Ascending aorta (tissue), 2 donors: ENCODE measurements at regions not wholly inside any gene's neighbourhood (a gene's known extent, or its start where the extent isn't known, plus 50 kb on each side); places are given as distances from the start of the nearest gene placed in this dataset.

Experiments
- DNase-seq, 2 donors: peaks; one replicate each; pipeline ENCODE4 v3.0.0-alpha.2; 2019; ENCODE audit warnings: low spot score in 2 of 2
- H3K27ac ChIP-seq, 2 donors: fragments of 200-600 bp; sonication (generic); one replicate each; pipeline ENCODE4 v1.5.1; 2016 to 2017; ENCODE audit warnings: mild to moderate bottlenecking in 1 of 2
- H3K27me3 ChIP-seq: fragments of 200-600 bp; sonication (generic); one replicate; pipeline ENCODE4 v1.5.1; 2017
- H3K36me3 ChIP-seq, 2 donors: fragments of 200-600 bp; sonication (generic); one replicate each; pipeline ENCODE4 v1.5.1; 2016
- H3K4me1 ChIP-seq, 2 donors: fragments of 200-600 bp; sonication (generic); one replicate each; pipeline ENCODE4 v1.5.1; 2016 to 2017; ENCODE audit warnings: mild to moderate bottlenecking in 1 of 2
- H3K4me3 ChIP-seq, 2 donors: fragments of 200-600 bp; sonication (generic); one replicate each; pipeline ENCODE4 v1.5.1; 2016 to 2017; ENCODE audit warnings: mild to moderate bottlenecking in 1 of 2
- H3K9me3 ChIP-seq, 2 donors: fragments of 200-600 bp; sonication (generic); one replicate each; pipeline ENCODE4 v1.5.1; 2016
- intact Hi-C: fragments of 100-400 bp; cut with DNase I; formaldehyde crosslinking; loops from one replicate; pipeline ENCODE4 v1.15.1; 2023
- TF ChIP-seq, protein P1 (sequence below), 3 experiments: fragments of 200-600 bp in 2 of 3; fragments of 450-650 bp in 1 of 3; sonication (generic) in 2 of 3; IDR thresholded peaks; one replicate each; pipeline ENCODE4 v1.5.1; 2016 to 2019; ENCODE audit warnings: antibody characterized with exemption in 3 of 3, mild to moderate bottlenecking in 1 of 3, moderate library complexity in 1 of 3

DNA sequence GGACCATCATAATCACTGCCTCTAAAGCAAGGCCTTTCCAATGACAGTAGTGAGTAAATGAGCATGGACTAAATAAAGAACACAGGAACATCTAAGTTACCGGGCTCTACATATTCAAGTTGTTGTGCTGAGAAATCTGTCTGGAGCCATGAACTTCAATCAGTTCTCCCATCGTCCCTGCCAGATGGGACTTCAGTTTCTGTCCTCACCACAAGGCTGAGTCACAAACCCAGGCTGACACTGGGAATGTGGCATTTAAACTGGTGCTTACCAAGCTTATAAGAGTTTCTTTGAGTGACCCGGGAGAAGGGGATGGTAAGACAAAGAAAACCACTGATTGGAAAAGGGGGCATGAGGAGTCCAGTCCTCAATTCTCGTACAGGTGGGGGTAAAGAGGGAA, 497.0 kb downstream of the MAFB start:
- TF ChIP-seq, protein P1, sequence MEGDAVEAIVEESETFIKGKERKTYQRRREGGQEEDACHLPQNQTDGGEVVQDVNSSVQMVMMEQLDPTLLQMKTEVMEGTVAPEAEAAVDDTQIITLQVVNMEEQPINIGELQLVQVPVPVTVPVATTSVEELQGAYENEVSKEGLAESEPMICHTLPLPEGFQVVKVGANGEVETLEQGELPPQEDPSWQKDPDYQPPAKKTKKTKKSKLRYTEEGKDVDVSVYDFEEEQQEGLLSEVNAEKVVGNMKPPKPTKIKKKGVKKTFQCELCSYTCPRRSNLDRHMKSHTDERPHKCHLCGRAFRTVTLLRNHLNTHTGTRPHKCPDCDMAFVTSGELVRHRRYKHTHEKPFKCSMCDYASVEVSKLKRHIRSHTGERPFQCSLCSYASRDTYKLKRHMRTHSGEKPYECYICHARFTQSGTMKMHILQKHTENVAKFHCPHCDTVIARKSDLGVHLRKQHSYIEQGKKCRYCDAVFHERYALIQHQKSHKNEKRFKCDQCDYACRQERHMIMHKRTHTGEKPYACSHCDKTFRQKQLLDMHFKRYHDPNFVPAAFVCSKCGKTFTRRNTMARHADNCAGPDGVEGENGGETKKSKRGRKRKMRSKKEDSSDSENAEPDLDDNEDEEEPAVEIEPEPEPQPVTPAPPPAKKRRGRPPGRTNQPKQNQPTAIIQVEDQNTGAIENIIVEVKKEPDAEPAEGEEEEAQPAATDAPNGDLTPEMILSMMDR (IDR thresholded peaks at IDR 0.05), result no peak
- Histone ChIP-seq H3K4me1 (peaks cover 0 to 14% of the 10 kb centered on the region in 2 donors), H3K9me3 (no peaks in the 10 kb centered on the region), H3K27ac (no peak overlapping the region), H3K36me3 (no peaks in the 10 kb centered on the region), H3K27me3 (no peaks in the 10 kb centered on the region), H3K4me3 (no peak overlapping the region)
- intact Hi-C loops, result loop anchor here (10.0 kb wide), 1 partner anchor 493 kb away; the partner anchor contains the start of gene MAFB
- DNase-seq, result no peak

DNA sequence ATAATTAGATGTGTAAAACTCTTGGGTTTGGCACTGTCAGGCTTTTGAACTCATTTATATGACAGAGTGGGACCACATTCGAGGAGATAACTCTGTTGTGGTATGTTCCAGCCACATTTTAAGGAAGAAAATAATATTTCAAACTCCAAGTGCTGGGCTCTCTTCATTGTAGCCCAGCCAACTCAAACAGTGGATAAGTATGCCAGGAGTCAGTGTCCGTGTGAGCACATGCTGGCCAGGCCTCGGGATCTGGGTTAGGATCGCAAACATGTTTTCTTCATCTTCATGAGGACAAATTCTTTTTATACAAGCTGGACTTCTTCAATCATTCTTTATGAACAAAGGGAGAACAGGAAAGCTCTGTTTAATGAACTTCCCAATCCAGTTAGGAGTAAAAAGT, 497.5 kb downstream of the MAFB start:
- Histone ChIP-seq H3K27ac (no peak overlapping the region), H3K27me3 (no peaks in the 10 kb centered on the region), H3K4me1 (peaks cover 0 to 9% of the 10 kb centered on the region in 2 donors), H3K9me3 (no peaks in the 10 kb centered on the region), H3K4me3 (no peak overlapping the region), H3K36me3 (no peaks in the 10 kb centered on the region)
- no peak for DNase-seq
- TF ChIP-seq, protein P1 (IDR thresholded peaks at IDR 0.05), result no peak
- intact Hi-C loops, result loop anchor here (10.0 kb wide), 1 partner anchor 493 kb away; the partner anchor contains the start of gene MAFB

DNA sequence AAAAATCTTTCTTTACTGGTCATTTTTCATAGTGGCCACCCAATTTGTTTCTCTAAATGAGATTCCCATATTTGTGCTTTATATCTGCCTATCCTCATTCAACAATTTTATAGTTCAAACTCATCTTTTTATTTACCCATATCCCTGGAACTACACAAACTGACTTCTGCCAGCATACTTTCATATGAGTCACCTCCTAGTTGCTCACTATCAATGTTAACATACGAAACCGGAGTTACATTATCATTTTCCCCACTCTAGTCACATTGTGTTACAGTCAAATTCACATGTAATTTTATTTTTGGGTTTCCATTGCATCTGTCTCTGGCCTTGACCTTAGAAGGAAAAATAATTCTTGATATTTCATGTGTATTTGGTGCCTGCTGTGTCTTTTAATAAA, 499.4 kb downstream of the MAFB start:
- H3K9me3 ChIP-seq, result no peaks in the 10 kb centered on the region
- no peak overlapping the region for H3K27ac ChIP-seq
- intact Hi-C loops, result loop anchor here (10.0 kb wide), 1 partner anchor 495 kb away; the partner anchor contains the start of gene MAFB
- peaks cover 0 to 4% of the 10 kb centered on the region in 2 donors for H3K4me1 ChIP-seq
- DNase-seq, result no peak
- H3K4me3 ChIP-seq, result no peak overlapping the region
- no peaks in the 10 kb centered on the region for H3K36me3 ChIP-seq
- TF ChIP-seq, protein P1 (IDR thresholded peaks at IDR 0.05), result no peak
- H3K27me3 ChIP-seq, result no peaks in the 10 kb centered on the region

DNA sequence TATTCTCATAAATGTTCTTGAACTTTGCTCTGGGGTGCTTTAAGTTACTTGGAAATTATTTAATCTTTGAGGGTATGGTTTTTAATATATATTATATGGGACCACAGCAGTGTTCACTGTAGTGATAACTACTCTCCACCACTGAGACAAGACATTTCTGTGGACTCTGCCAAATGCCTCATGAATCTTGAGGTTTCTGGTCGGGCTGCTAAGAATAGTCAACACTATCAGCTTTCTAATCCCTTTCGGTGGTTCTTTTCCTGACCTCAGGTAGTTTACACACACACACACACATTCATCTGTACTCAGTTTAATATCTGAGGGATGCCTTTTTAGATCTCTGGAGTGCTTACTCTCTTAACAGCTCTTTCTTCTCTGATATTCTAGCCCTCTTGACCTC, 500.7 kb downstream of the MAFB start:
- no peak overlapping the region for H3K4me3 ChIP-seq
- intact Hi-C loops, result no loop called here
- no peaks in the 10 kb centered on the region for H3K27me3 ChIP-seq
- no peaks in the 10 kb centered on the region for H3K9me3 ChIP-seq
- TF ChIP-seq, protein P1 (IDR thresholded peaks at IDR 0.05), result no peak
- H3K36me3 ChIP-seq, result no peaks in the 10 kb centered on the region
- no peak for DNase-seq
- peaks cover 0 to 4% of the 10 kb centered on the region in 2 donors for H3K4me1 ChIP-seq
- no peak overlapping the region for H3K27ac ChIP-seq

DNA sequence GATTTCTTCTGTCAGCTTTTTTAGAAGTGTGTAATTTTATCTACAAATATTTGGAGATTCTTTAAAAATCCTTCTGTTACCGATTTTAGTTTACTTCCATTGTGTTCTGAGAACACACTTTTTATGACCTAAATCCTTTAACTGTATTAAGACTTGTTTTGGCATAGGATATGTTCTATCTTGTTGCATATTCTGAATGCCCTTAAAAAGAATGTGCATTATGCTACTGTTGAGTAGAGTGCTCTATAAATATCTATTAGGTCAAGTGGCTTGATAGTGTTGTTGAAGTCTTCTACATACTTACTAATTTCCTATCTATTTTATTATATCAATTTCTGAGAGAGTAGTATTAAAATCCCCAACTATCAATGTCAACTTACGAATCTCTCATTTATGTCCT, 502.2 kb downstream of the MAFB start:
- Histone ChIP-seq H3K36me3 (no peaks in the 10 kb centered on the region), H3K9me3 (no peaks in the 10 kb centered on the region), H3K4me3 (no peak overlapping the region), H3K27ac (no peak overlapping the region), H3K27me3 (no peaks in the 10 kb centered on the region), H3K4me1 (peaks cover 0 to 4% of the 10 kb centered on the region in 2 donors)
- no peak for DNase-seq
- intact Hi-C loops, result no loop called here
- TF ChIP-seq, protein P1 (IDR thresholded peaks at IDR 0.05), result no peak

DNA sequence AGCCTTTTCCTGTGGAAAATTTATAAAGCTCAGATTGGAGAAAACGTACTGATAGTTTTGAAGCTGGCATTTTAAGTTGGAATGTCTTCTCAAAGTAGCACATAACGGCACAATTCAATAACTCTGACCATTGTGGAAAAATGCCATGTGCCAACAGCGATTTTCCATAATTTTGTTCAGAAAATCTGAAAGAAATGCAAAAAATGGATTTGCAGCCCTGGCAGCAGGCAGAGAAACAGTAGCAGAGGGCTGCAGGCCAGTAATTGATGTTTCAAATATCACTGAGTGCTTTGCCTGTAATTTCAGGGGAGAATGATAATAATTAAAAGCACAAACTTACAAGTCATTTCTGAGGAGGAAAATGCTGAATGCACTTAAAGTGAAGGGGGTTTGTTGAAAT, 507.4 kb downstream of the MAFB start:
- DNase-seq, result no peak
- H3K27ac ChIP-seq, result no peak overlapping the region
- intact Hi-C loops, result no loop called here
- no peaks in the 10 kb centered on the region for H3K4me1 ChIP-seq
- no peaks in the 10 kb centered on the region for H3K36me3 ChIP-seq
- no peaks in the 10 kb centered on the region for H3K27me3 ChIP-seq
- H3K4me3 ChIP-seq, result no peak overlapping the region
- H3K9me3 ChIP-seq, result no peaks in the 10 kb centered on the region
- TF ChIP-seq, protein P1 (IDR thresholded peaks at IDR 0.05), result no peak
